ENCODE measurements at regions not wholly inside any gene's neighbourhood (a gene's known extent, or its start where the extent isn't known, plus 50 kb on each side); places are given as distances from the start of the nearest gene placed in this dataset.

DNA sequence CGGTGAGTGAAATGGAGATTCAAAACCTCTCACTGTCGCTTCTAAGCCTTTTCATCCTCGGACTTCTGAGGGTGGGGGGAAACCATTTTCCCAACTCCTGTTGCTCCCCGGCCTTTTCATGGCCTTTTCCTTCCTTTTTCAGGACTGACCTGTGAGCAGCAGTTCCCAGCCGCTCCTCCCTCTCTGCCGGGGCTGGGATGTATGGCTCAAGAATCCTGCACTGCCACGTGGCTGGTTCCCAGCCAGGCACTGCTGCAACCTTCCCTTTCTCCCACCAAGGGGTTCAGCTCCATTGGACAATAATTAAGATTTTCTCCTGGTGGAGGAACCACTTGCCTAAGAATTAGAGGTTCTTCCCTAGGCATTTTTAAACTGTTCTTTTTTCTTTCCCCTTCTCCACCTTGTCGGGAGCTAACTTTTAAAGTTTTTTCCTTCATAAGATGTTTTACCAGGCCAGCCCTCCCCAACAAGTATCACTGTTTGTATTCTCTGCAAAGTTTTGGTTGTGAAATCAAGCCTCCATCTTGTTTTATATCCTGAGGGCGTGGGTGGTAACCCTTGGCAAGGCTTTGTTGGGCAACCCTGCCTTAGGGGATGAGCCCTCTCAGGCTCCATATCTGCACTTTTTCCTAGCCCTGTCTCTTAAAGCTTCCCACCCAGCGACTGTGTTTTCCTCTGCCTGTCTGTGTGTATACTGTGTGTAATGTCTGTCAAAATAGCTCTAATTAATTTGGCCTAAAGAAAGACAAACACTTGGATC is 1166.6 kb upstream of the ADGRL2 start:
- Histone ChIP-seq H3K36me3 (ENCODE audit: control insufficient read depth in 5 of 5, insufficient read depth in 5 of 5, low read length in 5 of 5) (no peaks in the 10 kb centered on the region), H3K27ac (ENCODE audit: low read depth, low read length) (no peak overlapping the region), H3K4me1 (ENCODE audit: control insufficient read depth in 5 of 5, insufficient read depth in 5 of 5, low read length in 5 of 5) (peaks cover 0 to 3% (median 0%) of the 10 kb centered on the region in 5 donors), H3K9me3 (ENCODE audit: control insufficient read depth in 5 of 5, low read length in 5 of 5) (peaks cover 0 to 5% (median 0%) of the 10 kb centered on the region in 5 donors), H3K4me3 (ENCODE audit: low read depth in 1 of 5, low read length in 5 of 5) (no peak overlapping the region), H3K9ac (ENCODE audit: low read length in 5 of 5) (no peak overlapping the region), H3K27me3 (ENCODE audit: control insufficient read depth in 5 of 5, insufficient read depth in 4 of 5, low read length in 5 of 5) (no peaks in the 10 kb centered on the region)

- no peak overlapping the region for H3K27ac ChIP-seq (ENCODE audit: low read depth, low read length)
- no peak overlapping the region for H3K9ac ChIP-seq (ENCODE audit: low read length in 5 of 5)
- no peaks in the 10 kb centered on the region for H3K36me3 ChIP-seq (ENCODE audit: control insufficient read depth in 5 of 5, insufficient read depth in 5 of 5, low read length in 5 of 5)
- no peak overlapping the region for H3K4me3 ChIP-seq (ENCODE audit: low read depth in 1 of 5, low read length in 5 of 5)
- H3K27me3 ChIP-seq (ENCODE audit: control insufficient read depth in 5 of 5, insufficient read depth in 4 of 5, low read length in 5 of 5): no peaks in the 10 kb centered on the region
- H3K4me1 ChIP-seq (ENCODE audit: control insufficient read depth in 5 of 5, insufficient read depth in 5 of 5, low read length in 5 of 5): peaks cover 0 to 3% (median 0%) of the 10 kb centered on the region in 5 donors
- H3K9me3 ChIP-seq (ENCODE audit: control insufficient read depth in 5 of 5, low read length in 5 of 5): peaks cover 0 to 4% (median 0%) of the 10 kb centered on the region in 5 donors
These were observed 1168.5 kb upstream of the ADGRL2 start for GRCh38 chr1:80632284-80632683.

GRCh38 chr1:80629304-80629837 is 1171.4 kb upstream of the ADGRL2 start:
- Histone ChIP-seq H3K27me3 (ENCODE audit: control insufficient read depth in 5 of 5, insufficient read depth in 4 of 5, low read length in 5 of 5) (no peaks in the 10 kb centered on the region), H3K9ac (ENCODE audit: low read length in 5 of 5) (no peak overlapping the region), H3K9me3 (ENCODE audit: control insufficient read depth in 5 of 5, low read length in 5 of 5) (no peaks in the 10 kb centered on the region), H3K4me3 (ENCODE audit: low read depth in 1 of 5, low read length in 5 of 5) (no peak overlapping the region), H3K27ac (ENCODE audit: low read depth, low read length) (no peak overlapping the region), H3K36me3 (ENCODE audit: control insufficient read depth in 5 of 5, insufficient read depth in 5 of 5, low read length in 5 of 5) (no peaks in the 10 kb centered on the region), H3K4me1 (ENCODE audit: control insufficient read depth in 5 of 5, insufficient read depth in 5 of 5, low read length in 5 of 5) (peaks cover 0 to 3% (median 0%) of the 10 kb centered on the region in 5 donors)

DNA sequence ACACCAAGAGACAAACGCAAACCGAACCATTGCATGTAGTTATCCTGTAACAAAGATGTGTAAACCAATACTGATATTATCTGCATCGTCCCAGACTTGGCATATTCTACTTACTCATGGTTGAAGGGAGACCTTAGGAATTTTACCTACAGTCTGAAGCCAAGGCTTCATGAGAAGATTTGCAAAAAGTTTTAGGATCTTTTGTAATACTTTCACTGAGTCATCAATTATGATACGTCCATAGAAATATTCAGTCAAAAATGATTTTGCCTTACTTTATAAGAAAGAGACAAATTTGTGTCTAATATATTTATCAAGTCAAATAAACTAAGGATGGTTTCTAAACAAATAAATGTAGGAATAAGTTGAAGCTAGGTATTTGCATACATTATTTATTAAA is 1176.1 kb upstream of the ADGRL2 start:
- no peaks in the 10 kb centered on the region for H3K27me3 ChIP-seq (ENCODE audit: control insufficient read depth in 5 of 5, insufficient read depth in 4 of 5, low read length in 5 of 5)
- no peaks in the 10 kb centered on the region for H3K36me3 ChIP-seq (ENCODE audit: control insufficient read depth in 5 of 5, insufficient read depth in 5 of 5, low read length in 5 of 5)
- H3K4me3 ChIP-seq (ENCODE audit: low read depth in 1 of 5, low read length in 5 of 5): no peak overlapping the region
- no peaks in the 10 kb centered on the region for H3K4me1 ChIP-seq (ENCODE audit: control insufficient read depth in 5 of 5, insufficient read depth in 5 of 5, low read length in 5 of 5)
- no peak overlapping the region for H3K9ac ChIP-seq (ENCODE audit: low read length in 5 of 5)
- no peak overlapping the region for H3K27ac ChIP-seq (ENCODE audit: low read depth, low read length)
- peaks cover 0 to 5% (median 0%) of the 10 kb centered on the region in 5 donors for H3K9me3 ChIP-seq (ENCODE audit: control insufficient read depth in 5 of 5, low read length in 5 of 5)

- Histone ChIP-seq H3K27me3 (ENCODE audit: control insufficient read depth in 5 of 5, insufficient read depth in 4 of 5, low read length in 5 of 5) (no peaks in the 10 kb centered on the region), H3K9ac (ENCODE audit: low read length in 5 of 5) (no peak overlapping the region), H3K4me3 (ENCODE audit: low read depth in 1 of 5, low read length in 5 of 5) (no peak overlapping the region), H3K9me3 (ENCODE audit: control insufficient read depth in 5 of 5, low read length in 5 of 5) (peaks cover 0 to 2% (median 0%) of the 10 kb centered on the region in 5 donors), H3K4me1 (ENCODE audit: control insufficient read depth in 5 of 5, insufficient read depth in 5 of 5, low read length in 5 of 5) (no peaks in the 10 kb centered on the region), H3K27ac (ENCODE audit: low read depth, low read length) (no peak overlapping the region), H3K36me3 (ENCODE audit: control insufficient read depth in 5 of 5, insufficient read depth in 5 of 5, low read length in 5 of 5) (no peaks in the 10 kb centered on the region)
These were observed 1193.7 kb upstream of the ADGRL2 start for GRCh38 chr1:80607064-80607463.

GRCh38 chr1:80594013-80594412 is 1206.7 kb upstream of the ADGRL2 start:
- H3K4me1 ChIP-seq (ENCODE audit: control insufficient read depth in 5 of 5, insufficient read depth in 5 of 5, low read length in 5 of 5): peaks cover 0 to 5% (median 0%) of the 10 kb centered on the region in 5 donors
- H3K9me3 ChIP-seq (ENCODE audit: control insufficient read depth in 5 of 5, low read length in 5 of 5): peaks cover 0 to 27% (median 25%) of the 10 kb centered on the region in 5 donors
- H3K27ac ChIP-seq (ENCODE audit: low read depth, low read length): no peak overlapping the region
- H3K36me3 ChIP-seq (ENCODE audit: control insufficient read depth in 5 of 5, insufficient read depth in 5 of 5, low read length in 5 of 5): no peaks in the 10 kb centered on the region
- H3K27me3 ChIP-seq (ENCODE audit: control insufficient read depth in 5 of 5, insufficient read depth in 4 of 5, low read length in 5 of 5): no peaks in the 10 kb centered on the region
- no peak overlapping the region for H3K9ac ChIP-seq (ENCODE audit: low read length in 5 of 5)
- H3K4me3 ChIP-seq (ENCODE audit: low read depth in 1 of 5, low read length in 5 of 5): peak overlapping the region in 2 of 5 donors; percentile 0 to 33

DNA sequence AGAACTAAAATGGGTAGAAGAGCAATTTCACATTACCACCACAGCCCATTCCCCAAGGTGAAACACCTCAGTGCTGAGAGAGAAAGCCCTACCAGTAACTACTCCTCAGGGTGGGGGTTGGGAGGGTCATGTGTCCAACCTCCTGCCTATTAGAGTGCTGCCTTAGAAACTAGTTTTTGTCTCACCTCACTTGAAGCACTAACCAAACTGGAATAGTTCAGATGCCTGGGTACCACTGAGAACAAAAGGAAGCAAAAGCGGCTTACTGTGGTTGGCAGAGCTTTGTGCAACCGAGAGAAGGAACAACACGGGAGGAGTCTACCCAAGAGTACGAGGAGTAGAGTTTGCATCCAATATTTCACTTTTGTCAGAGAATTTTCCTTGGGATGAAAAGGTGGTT is 1207.5 kb upstream of the ADGRL2 start:
- no peak overlapping the region for H3K9ac ChIP-seq (ENCODE audit: low read length in 5 of 5)
- peaks cover 0 to 5% (median 0%) of the 10 kb centered on the region in 5 donors for H3K4me1 ChIP-seq (ENCODE audit: control insufficient read depth in 5 of 5, insufficient read depth in 5 of 5, low read length in 5 of 5)
- no peaks in the 10 kb centered on the region for H3K27me3 ChIP-seq (ENCODE audit: control insufficient read depth in 5 of 5, insufficient read depth in 4 of 5, low read length in 5 of 5)
- peaks cover 0 to 25% (median 20%) of the 10 kb centered on the region in 5 donors for H3K9me3 ChIP-seq (ENCODE audit: control insufficient read depth in 5 of 5, low read length in 5 of 5)
- H3K27ac ChIP-seq (ENCODE audit: low read depth, low read length): no peak overlapping the region
- H3K36me3 ChIP-seq (ENCODE audit: control insufficient read depth in 5 of 5, insufficient read depth in 5 of 5, low read length in 5 of 5): no peaks in the 10 kb centered on the region
- no peak overlapping the region for H3K4me3 ChIP-seq (ENCODE audit: low read depth in 1 of 5, low read length in 5 of 5)

DNA sequence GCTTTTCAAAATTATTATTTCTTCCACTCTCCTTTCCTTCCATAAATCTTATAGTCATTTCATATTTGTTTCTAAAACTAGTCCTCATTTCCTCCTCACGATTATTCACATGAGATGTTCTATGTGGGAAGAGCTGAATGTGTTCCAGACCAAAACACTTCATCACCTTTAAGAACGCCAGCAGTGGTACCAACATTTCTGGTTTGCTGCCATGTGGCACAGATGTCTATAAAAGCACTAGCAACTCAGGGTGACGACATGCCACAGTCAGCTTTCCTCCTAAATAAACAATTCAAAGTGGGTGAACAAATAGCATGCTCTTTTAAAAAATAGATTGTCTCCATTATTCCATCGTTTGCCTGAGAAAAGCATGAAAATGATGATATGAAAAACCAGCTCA is 1217.8 kb upstream of the ADGRL2 start:
- H3K27ac ChIP-seq (ENCODE audit: low read depth, low read length): no peak overlapping the region
- peaks cover 0 to 5% (median 0%) of the 10 kb centered on the region in 5 donors for H3K9me3 ChIP-seq (ENCODE audit: control insufficient read depth in 5 of 5, low read length in 5 of 5)
- no peaks in the 10 kb centered on the region for H3K27me3 ChIP-seq (ENCODE audit: control insufficient read depth in 5 of 5, insufficient read depth in 4 of 5, low read length in 5 of 5)
- H3K4me3 ChIP-seq (ENCODE audit: low read depth in 1 of 5, low read length in 5 of 5): no peak overlapping the region
- H3K4me1 ChIP-seq (ENCODE audit: control insufficient read depth in 5 of 5, insufficient read depth in 5 of 5, low read length in 5 of 5): no peaks in the 10 kb centered on the region
- no peaks in the 10 kb centered on the region for H3K36me3 ChIP-seq (ENCODE audit: control insufficient read depth in 5 of 5, insufficient read depth in 5 of 5, low read length in 5 of 5)
- H3K9ac ChIP-seq (ENCODE audit: low read length in 5 of 5): no peak overlapping the region

GRCh38 chr1:80579055-80579454 is 1221.7 kb upstream of the ADGRL2 start:
- no peaks in the 10 kb centered on the region for H3K4me1 ChIP-seq (ENCODE audit: control insufficient read depth in 5 of 5, insufficient read depth in 5 of 5, low read length in 5 of 5)
- no peaks in the 10 kb centered on the region for H3K27me3 ChIP-seq (ENCODE audit: control insufficient read depth in 5 of 5, insufficient read depth in 4 of 5, low read length in 5 of 5)
- H3K27ac ChIP-seq (ENCODE audit: low read depth, low read length): no peak overlapping the region
- H3K36me3 ChIP-seq (ENCODE audit: control insufficient read depth in 5 of 5, insufficient read depth in 5 of 5, low read length in 5 of 5): no peaks in the 10 kb centered on the region
- H3K9me3 ChIP-seq (ENCODE audit: control insufficient read depth in 5 of 5, low read length in 5 of 5): peaks cover 0 to 5% (median 0%) of the 10 kb centered on the region in 5 donors
- H3K4me3 ChIP-seq (ENCODE audit: low read depth in 1 of 5, low read length in 5 of 5): no peak overlapping the region
- H3K9ac ChIP-seq (ENCODE audit: low read length in 5 of 5): no peak overlapping the region

DNA sequence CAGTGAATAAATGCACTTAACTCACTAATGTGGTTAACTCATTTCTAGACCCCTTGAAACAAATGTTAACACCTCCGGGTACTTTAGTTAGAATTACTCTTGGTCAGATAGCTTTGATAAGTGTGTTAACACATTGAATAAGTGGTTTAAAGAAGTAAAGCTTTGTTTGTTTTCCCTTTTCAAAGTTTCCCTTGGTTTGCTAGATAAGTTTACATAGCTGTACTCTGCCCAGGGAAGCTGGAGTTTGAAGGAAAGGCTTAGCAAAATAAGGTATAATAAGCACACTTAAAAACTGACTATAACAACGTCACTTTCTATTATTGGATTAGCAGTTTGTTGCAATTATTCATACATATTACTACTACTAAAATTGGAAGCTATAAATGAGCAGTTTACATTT is 1233.9 kb upstream of the ADGRL2 start:
- no peaks in the 10 kb centered on the region for H3K9me3 ChIP-seq (ENCODE audit: control insufficient read depth in 5 of 5, low read length in 5 of 5)
- H3K36me3 ChIP-seq (ENCODE audit: control insufficient read depth in 5 of 5, insufficient read depth in 5 of 5, low read length in 5 of 5): no peaks in the 10 kb centered on the region
- no peaks in the 10 kb centered on the region for H3K4me1 ChIP-seq (ENCODE audit: control insufficient read depth in 5 of 5, insufficient read depth in 5 of 5, low read length in 5 of 5)
- H3K4me3 ChIP-seq (ENCODE audit: low read depth in 1 of 5, low read length in 5 of 5): no peak overlapping the region
- no peak overlapping the region for H3K9ac ChIP-seq (ENCODE audit: low read length in 5 of 5)
- no peaks in the 10 kb centered on the region for H3K27me3 ChIP-seq (ENCODE audit: control insufficient read depth in 5 of 5, insufficient read depth in 4 of 5, low read length in 5 of 5)
- H3K27ac ChIP-seq (ENCODE audit: low read depth, low read length): no peak overlapping the region
